HCT116 (cell line): ENCODE measurements at regions not wholly inside any gene's neighbourhood (a gene's known extent, or its start where the extent isn't known, plus 50 kb on each side); places are given as distances from the start of the nearest gene placed in this dataset.

Experiments used
- CTCF ChIP-seq, 3 experiments: fragments of 200-600 bp in 1 of 3; sonication (generic) in 1 of 3; IDR thresholded peaks in 2 of 3; conservative IDR thresholded peaks in 1 of 3; 2 replicates each; pipeline ENCODE4 v1.5.1; 2012 to 2017; ENCODE audit warnings: low read depth in 2 of 3, low read length in 2 of 3, antibody characterized with exemption in 1 of 3, borderline replicate concordance in 1 of 3, control low read depth in 1 of 3, mild to moderate bottlenecking in 1 of 3, mixed read lengths in 1 of 3, mixed run types in 1 of 3, moderate library complexity in 1 of 3; ENCODE audit not compliant: insufficient read depth in 1 of 3
- EGR1 ChIP-seq: IDR thresholded peaks from 2 replicates; pipeline ENCODE4 v1.6.1; 2012; ENCODE audit warnings: low read depth
- POLR2A ChIP-seq: IDR thresholded peaks from 2 replicates; pipeline ENCODE4 v1.7.0; 2011; ENCODE audit warnings: borderline replicate concordance; ENCODE audit not compliant: insufficient read depth, insufficient read length; ENCODE audit errors: extremely low read depth
- RAD21 ChIP-seq: IDR thresholded peaks from 2 replicates; pipeline ENCODE4 v1.6.1; 2012; ENCODE audit warnings: low read depth, mild to moderate bottlenecking
- SIN3A ChIP-seq: IDR thresholded peaks from 2 replicates; pipeline ENCODE4 v1.6.1; 2012; ENCODE audit warnings: low read depth

GRCh38 chr9:115437418-115437817 is 319.5 kb upstream of the TNC start:
- TF ChIP-seq SIN3A: no peak
- no peak for TF ChIP-seq POLR2A
- no peak for TF ChIP-seq CTCF (IDR thresholded peaks at IDR 0.05 in 2 of 3, conservative IDR thresholded peaks at IDR 0.05 in 1 of 3; ENCODE audit: borderline replicate concordance in 1 of 3, insufficient read depth in 1 of 3, low read depth in 2 of 3, low read length in 2 of 3)
- no peak for TF ChIP-seq EGR1
- TF ChIP-seq RAD21: no peak
